ENCODE measurements at regions not wholly inside any gene's neighbourhood (a gene's known extent, or its start where the extent isn't known, plus 50 kb on each side); places are given as distances from the start of the nearest gene placed in this dataset.

- Mint-ChIP-seq H3K27me3 (ENCODE audit: low read depth) (no peaks in the 10 kb centered on the region), H3K36me3 (ENCODE audit: low read depth) (no peaks in the 10 kb centered on the region), H3K4me3 (no peak overlapping the region), H3K9me3 (ENCODE audit: insufficient read depth) (no peaks in the 10 kb centered on the region), H3K4me1 (ENCODE audit: low read depth) (no peaks in the 10 kb centered on the region), H3K27ac (no peak overlapping the region)
- CTCF ChIA-PET: no interaction called here
- no peak for DNase-seq
- POLR2A ChIA-PET: no interaction called here
- ATAC-seq: no peak
Measured at GRCh38 chrX:110600745-110601310, 194.8 kb downstream of the CHRDL1 start.

DNA sequence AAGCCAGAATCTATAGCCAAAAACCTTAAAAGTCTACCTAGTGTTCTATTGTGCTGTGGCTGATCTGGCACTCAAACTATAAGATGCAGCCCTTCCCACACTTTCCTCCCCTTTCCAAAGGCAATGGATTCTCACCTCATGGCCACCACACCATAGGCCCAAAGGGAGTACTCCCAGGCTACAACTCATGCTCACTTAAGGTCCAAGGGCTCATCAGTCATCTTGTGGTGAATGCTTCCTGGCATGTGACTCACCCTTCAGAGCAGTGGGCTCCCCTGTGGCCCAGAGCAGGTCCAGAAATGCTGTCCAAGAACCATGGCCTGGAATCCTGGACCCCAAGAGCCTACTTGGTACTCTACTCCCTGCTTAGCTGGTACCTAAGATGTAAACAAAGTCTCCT, 181.0 kb downstream of the CHRDL1 start:
- Mint-ChIP-seq H3K27me3 (ENCODE audit: low read depth) (no peaks in the 10 kb centered on the region), H3K36me3 (ENCODE audit: low read depth) (no peaks in the 10 kb centered on the region), H3K9me3 (ENCODE audit: insufficient read depth) (no peaks in the 10 kb centered on the region), H3K4me1 (ENCODE audit: low read depth) (no peaks in the 10 kb centered on the region), H3K4me3 (no peak overlapping the region), H3K27ac (no peak overlapping the region)
- ChIA-PET CTCF (no interaction called here), POLR2A (no interaction called here)
- DNase-seq (no peak), ATAC-seq (no peak)

Measured in activated CD8-positive, alpha-beta T cell treated with anti-CD3 and anti-CD28 coated beads, Interleukin-2, amount 10 ng/mL, durations not matched to agents 7 days and 5 days (primary cell).